GM13976 (cell line): ENCODE measurements at regions not wholly inside any gene's neighbourhood (a gene's known extent, or its start where the extent isn't known, plus 50 kb on each side); places are given as distances from the start of the nearest gene placed in this dataset.

ENCODE experiments used
- DNase-seq: peaks from one replicate; pipeline ENCODE4 v3.0.0; 2012; ENCODE audit warnings: low spot score
- in situ Hi-C: fragments of 300-500 bp; cut with MboI; formaldehyde crosslinking; loops from one replicate; pipeline ENCODE4 v1.12.0; 2022; ENCODE audit warnings: low sequenced_read_pairs, mixed read lengths, inconsistent platforms; ENCODE audit not compliant: unreplicated experiment
- TF ChIP-seq, protein P1 (sequence below): IDR thresholded peaks from 2 replicates; pipeline ENCODE4 v1.5.1; 2012; ENCODE audit warnings: borderline replicate concordance, mild to moderate bottlenecking; ENCODE audit not compliant: insufficient read depth; ENCODE audit errors: extremely low read depth, missing control alignments, control extremely low read depth

DNA sequence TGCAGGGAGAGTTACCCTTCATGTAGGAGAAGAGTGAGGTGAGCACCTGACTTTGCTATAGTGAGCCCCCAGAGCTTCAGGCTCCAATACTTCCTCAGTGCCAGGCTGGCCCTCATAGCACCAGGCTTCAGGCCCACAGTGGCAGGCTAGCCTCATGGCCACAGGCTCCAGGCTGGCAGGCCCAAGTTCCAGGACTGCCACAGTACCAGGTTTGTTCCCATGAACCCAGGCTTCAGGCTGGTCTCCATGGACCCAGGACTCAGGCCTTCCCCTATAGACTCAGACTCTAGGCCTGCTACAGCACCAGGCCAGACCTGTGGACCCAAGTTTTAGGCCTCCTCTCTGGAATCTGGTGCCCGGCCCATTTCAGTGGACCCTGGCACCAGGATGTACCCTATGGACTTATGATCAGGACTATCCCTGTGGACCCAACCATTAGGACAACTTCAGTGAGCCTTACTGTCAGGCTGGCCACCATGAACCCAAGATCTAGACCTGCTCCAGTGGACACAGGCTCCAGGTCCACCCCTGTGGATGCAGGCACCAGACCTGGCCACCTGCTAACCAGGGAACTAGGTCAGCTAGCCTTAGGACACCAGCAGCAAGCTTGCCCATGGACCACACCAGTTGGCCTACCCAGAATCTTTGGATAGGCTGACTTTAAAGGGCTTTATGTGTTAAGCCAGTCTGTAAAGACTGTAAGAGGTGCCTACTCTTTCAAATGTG is 658.2 kb downstream of the KLHL13 start:
- TF ChIP-seq, protein P1, sequence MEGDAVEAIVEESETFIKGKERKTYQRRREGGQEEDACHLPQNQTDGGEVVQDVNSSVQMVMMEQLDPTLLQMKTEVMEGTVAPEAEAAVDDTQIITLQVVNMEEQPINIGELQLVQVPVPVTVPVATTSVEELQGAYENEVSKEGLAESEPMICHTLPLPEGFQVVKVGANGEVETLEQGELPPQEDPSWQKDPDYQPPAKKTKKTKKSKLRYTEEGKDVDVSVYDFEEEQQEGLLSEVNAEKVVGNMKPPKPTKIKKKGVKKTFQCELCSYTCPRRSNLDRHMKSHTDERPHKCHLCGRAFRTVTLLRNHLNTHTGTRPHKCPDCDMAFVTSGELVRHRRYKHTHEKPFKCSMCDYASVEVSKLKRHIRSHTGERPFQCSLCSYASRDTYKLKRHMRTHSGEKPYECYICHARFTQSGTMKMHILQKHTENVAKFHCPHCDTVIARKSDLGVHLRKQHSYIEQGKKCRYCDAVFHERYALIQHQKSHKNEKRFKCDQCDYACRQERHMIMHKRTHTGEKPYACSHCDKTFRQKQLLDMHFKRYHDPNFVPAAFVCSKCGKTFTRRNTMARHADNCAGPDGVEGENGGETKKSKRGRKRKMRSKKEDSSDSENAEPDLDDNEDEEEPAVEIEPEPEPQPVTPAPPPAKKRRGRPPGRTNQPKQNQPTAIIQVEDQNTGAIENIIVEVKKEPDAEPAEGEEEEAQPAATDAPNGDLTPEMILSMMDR, result no peak
- DNase-seq, result no peak
- in situ Hi-C loops, result no loop called here

DNA sequence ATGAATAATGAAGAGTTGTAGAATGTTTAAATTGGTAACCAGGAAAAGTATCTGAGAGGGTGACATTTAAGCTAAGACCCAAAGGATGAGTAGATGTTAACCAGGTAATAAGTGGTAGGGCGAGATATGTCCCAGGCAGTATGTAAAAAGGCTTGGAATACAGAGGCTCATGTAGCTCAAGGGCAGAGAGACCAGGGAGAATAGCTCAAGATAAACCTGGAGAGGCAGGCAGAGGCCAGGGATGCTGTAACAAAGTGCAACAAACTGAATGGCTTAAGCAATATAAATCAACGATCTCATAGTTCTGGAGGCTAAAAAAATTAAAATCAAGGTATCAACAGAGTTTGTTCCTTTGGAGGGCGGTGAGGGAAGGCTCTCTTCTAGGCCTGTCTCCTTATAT is 660.8 kb downstream of the KLHL13 start:
- TF ChIP-seq, protein P1, result no peak
- in situ Hi-C loops, result no loop called here
- DNase-seq, result no peak

DNA sequence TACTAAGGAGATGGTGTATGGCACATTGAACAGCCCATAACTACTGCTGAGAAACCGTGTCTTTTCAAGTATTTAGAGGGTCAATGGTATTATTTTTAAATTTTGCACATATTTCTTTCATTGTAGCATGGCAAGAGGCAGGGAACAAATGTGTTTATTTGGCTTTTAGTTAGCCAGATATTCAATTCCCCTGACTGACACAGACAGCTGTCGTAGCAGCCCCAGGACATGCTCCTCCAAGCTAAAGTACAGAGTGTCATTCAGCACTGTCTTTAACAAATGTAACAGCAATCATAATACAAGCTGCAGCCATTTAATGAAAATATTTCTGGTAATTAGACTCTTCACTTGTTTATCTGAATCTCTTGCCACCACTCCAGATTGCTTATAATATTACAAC is 687.1 kb downstream of the KLHL13 start:
- in situ Hi-C loops, result no loop called here
- no peak for DNase-seq
- TF ChIP-seq, protein P1, result no peak

DNA sequence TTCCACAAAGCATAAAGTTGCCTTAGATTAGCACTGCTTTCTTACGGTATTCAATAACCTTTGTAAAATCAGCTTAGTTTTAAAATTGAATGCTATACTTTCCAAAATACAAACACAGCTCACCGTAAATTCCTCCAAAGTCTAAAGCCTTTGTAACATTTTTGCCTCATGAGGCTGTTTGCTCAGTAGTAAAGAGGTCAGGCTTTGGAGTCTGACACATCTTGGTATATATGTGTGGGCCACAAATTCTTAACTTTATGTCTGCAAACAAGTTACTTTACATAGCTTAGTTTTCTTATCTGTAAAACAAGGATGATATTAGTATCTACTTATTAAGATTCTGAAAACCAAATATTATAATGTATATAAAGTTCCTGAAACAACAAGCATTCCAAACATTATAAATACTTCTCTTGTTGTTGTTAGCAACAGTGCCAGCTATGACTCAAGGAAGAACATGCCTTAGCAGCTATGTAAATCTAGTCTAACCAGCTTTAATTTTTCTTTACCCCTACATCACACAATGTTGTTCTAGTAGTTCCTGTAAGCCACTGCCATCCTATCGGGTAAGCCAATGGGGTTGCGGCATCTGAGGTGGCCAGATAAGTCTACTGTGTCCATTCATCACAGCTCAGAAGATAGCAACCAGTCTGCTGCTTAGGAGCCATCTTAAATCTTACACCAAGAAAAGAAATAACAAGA is 709.0 kb downstream of the KLHL13 start:
- TF ChIP-seq, protein P1, result no peak
- DNase-seq, result no peak
- in situ Hi-C loops, result no loop called here

DNA sequence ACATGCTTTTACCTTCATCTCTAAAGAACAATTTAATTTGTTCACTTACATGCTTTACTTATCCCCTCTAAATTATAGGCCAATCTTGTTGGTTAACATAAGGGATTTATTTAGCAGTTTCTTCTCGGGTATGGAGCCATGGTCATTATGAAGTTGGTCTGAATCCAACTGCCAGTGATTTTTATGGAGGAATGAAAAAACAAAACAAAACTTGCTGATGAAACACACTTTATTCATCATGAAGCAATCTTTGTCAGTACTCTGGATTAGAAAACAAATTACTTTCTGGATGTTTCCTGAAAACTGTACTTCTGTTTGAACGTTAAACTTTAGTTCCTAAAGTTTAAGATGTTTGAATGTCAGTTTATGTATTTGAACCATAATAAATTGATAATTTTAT is 715.8 kb downstream of the KLHL13 start:
- in situ Hi-C loops, result no loop called here
- no peak for DNase-seq
- TF ChIP-seq, protein P1, result no peak

DNA sequence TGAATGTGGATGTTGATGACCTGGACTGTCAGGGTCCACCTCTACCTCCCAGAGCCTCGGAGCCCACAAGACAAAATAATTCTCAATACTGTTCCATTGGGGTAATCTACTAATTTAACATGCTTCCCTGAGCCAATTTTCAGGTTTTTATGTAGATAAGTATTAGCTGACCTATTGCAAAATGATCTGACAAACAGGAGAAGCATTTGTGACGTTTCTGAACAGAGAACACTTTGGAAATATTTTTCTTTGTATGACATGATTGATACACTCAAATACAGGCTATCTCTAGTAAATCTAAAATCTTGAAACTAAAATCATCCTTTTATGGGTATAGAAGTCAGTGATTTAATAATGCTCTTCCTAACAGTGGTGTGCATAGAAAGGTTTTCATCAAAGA is 716.6 kb downstream of the KLHL13 start:
- TF ChIP-seq, protein P1, result no peak
- in situ Hi-C loops, result no loop called here
- no peak for DNase-seq
